ENCODE measurements at regions not wholly inside any gene's neighbourhood (a gene's known extent, or its start where the extent isn't known, plus 50 kb on each side); places are given as distances from the start of the nearest gene placed in this dataset.

DNA sequence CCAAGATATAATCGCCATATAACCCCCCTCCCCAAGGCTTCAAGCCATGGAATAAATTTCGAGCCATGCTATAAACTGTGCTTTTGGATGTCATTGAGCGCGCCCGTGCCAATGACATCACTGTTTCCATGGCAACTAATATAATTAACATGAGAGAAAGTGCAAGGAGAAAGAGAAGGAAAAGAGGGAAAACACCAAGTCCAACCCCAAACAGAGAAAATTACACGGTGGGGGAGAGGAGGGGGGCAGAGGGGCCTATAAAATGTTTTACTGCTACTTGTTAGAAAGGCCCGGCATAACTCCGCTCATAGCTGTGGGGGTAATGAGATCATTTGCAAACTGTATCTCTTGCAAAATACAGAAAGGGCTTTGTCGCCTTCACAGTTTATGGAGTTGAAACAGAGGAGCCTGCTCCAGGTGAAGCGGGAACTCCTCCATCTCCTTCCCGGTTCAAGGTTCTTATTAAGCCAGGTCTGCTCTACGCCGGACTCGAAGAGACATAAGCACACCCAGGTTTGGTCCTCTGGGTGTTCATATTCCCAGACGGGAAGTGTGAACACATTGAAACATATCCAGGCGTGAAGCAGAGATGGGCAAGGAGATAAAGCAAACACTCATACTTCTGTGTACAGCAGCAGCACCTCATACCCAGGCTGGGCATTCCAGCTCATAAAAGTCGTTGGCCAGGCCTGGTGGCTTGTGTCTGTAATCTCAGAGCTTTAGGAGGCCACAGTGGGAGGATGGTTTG, 99.1 kb upstream of the MAP1LC3B2 start:
- DNase-seq: no peak

- no peak for DNase-seq
Observed at GRCh38 chr12:116461060-116461459, 98.1 kb upstream of the MAP1LC3B2 start.

DNA sequence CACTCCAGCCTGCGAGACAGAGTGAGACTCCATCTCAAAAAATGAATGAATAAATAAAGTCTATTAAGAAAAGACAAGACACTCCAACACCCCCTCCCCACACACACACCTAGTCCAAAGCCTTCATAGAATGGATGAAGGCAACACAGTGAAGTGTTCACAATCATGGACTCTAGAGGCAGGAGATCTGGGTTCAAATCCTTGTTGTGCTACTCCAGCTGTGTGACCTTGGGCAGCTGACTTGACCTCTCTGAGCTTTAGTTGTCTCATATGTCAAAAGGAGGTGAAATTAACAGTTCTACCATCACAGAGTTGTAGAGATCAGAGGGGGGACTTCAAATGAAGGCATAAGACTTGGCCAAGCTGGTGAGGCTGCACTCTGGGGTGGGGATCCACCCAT, 95.8 kb upstream of the MAP1LC3B2 start:
- no peak for DNase-seq

DNA sequence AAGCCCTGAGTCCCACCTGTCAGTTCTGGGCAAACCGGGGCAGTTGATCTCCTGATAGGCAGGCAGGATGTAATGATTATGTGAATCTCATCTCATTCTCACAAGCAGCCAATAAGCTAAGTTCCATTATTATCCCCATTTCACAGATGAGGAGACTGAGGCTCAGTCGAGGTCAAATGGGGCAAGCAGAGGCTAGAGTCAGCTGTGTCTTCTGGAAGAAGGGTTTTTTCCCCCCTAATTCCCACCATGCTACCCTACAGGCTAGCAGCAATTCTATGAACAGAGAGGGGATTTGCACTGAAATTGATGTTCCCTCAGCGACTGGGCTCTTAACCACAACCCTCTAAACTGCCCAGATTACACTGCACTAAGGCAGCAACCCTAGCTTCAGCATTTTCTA, 93.8 kb upstream of the MAP1LC3B2 start:
- no peak for DNase-seq

DNA sequence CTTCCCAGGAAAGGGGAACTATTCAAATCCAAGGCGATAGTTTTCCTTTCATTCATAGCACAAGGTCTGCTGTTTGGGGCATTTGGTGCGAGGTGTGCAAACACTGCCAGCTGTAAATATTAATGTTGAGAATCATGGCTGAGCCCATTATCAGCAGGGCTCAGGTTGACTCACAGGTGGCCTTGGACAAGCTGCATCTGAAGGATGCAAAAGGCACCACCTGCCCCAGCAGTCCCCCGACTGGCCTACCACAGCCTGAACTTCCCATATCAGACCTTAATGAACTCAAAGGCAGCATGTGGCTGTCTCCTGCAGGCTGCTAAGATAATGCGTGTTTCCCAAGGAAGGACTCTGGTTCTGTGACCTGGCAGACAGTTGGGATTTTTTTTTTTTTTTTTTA, 93.3 kb upstream of the MAP1LC3B2 start:
- no peak for DNase-seq

DNA sequence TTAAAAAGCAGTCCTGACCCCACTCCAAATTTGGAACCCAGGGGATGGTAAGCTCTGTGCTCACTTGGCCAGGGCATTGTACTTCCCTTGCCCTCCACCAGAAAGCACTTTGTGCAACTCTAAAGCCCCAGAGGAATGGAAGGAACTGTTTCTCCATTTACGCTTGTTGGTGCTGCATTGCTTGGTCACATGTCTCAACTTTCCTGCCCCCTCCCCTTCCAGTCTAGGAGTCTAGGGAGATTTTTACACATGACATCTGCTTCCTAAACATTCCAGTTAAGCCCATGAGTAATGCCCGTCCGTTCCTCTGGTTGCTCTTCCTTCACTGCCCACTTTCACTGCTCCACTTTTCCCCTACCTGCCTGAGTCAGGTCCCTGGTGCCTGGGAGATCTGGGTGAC, 92.6 kb upstream of the MAP1LC3B2 start:
- no peak for DNase-seq

DNA sequence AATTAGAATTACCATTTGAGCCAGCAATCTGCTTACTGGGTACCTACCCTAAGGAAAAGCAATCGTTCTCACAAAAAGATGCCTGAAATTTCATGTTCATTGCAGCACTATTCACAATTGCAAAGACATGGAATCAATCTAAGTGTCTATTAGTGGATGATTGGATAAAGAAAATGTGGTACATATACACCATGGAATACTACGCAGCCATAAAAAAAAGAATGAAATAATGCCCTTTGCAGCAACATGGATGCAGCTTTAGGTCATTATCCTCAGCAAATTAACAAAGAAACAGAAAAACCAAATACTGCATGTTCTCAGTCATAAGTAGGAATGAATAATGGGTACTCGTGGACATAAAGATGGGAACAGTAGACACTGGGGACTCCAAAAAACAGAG, 89.8 kb upstream of the MAP1LC3B2 start:
- DNase-seq: no peak

DNA sequence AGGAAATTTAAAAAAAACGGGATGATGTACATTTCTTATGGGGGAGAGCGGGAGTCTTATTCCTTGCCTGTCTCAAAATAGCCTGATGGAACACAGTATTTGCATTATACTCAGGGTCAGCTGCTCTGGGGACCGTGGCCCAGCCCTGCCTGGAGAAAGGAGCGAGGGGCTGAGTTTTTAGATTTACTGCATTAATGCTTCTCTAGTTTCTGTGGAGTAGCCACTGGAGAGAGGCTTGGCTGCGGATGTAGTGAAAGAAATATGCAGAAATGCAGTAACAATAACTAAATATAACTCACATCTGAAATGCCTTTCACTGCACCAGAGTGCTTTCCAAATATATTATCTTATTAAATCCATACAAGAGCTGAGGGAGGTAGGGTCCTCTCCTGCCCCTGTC, 87.6 kb upstream of the MAP1LC3B2 start:
- DNase-seq: no peak

DNA sequence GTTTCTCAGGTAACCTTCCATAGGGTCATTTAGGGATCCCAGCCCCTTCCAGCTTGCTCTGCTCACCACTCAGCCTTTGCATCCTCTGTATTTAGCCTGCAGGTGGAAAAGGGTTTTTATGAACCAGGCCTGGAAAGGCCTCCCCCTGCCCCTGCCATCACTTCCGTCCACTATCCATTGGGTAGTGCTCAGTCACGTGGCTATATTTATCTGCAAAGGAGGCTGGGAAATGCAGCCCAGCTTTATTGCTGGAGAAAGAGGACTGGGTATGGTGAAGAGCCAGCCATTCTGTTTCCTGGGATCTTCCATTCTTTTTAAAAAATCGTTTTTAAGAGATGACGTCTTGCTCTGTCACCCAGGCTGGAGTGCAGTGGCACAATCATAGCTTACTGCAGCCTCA, 87.0 kb upstream of the MAP1LC3B2 start:
- DNase-seq: no peak

GRCh38 chr12:116473416-116473815, 85.8 kb upstream of the MAP1LC3B2 start:
- no peak for DNase-seq

- no peak for DNase-seq
Observed at GRCh38 chr12:116474331-116474730, 84.8 kb upstream of the MAP1LC3B2 start.

GRCh38 chr12:116474899-116475298, 84.3 kb upstream of the MAP1LC3B2 start:
- no peak for DNase-seq

GRCh38 chr12:116476227-116476822, 82.9 kb upstream of the MAP1LC3B2 start:
- no peak for DNase-seq

DNA sequence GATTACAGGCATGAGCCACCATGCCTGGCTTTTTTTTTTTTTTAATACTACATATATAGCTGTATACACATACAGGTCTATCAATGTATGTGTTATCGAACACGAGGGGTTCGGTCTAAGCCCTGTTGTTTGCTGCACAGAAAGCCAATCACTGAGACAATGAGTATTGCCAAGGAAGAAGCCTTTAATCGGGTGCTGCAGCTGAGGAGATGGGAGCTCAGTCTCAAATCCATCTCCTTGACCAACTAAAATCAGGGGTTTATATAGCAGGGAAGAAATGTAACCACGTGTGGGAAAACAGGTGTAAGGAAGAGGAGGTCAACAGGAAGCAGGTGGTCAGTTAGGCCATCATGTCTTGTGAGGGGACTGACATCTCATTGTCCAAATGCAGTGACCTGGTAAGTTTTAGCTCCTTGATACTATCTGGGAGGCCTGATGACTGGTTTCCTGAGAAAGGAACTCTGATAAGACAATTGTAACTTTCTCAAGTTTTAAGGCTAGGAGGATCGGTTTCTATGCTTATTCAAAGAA, 80.9 kb upstream of the MAP1LC3B2 start:
- no peak for DNase-seq

- DNase-seq: no peak
Observed at GRCh38 chr12:116480210-116480810, 78.9 kb upstream of the MAP1LC3B2 start.

DNA sequence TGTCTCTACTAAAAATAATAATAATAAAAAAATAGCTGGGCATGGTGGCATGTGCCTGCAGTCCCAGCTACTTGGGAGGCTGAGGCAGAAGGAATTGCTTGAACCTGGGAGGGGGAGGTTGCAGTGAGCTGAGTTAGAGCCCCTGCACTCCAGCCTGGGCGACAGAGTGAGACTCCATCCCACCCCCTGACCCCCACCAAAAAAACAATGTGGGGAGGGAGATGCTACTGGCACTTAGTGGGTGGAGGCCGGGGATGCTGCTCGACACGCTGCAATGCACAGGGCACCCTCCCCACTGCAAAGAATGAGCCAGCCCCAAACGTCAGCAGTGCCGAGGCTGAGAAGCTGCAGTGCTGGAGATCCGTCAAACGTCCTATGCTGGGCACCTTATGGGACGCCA, 77.5 kb upstream of the MAP1LC3B2 start:
- DNase-seq: no peak

- no peak for DNase-seq
Observed at GRCh38 chr12:116482179-116482578, 77.0 kb upstream of the MAP1LC3B2 start.

DNA sequence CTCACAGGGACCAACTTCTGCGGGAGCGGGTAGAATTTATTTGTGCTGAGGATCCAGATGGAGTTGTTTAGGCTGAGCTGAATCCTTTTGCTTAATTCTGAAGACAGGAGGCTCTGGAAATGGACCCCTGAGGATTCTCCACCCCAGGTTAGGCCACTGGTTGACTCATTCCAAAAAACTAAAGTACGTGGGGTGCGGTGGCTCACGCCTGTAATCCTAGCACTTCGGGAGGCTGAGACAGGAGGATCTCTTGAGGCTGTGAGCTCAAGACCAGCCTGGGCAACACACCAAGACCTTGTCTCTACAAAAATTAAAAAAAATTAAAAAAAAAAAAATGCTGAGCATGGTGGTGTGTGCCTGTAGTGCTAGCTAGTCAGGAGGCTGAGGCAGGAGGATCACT, 76.3 kb upstream of the MAP1LC3B2 start:
- DNase-seq: no peak

GRCh38 chr12:116483959-116484750, 75.0 kb upstream of the MAP1LC3B2 start:
- no peak for DNase-seq

GRCh38 chr12:116484807-116485206, 74.4 kb upstream of the MAP1LC3B2 start:
- no peak for DNase-seq

DNA sequence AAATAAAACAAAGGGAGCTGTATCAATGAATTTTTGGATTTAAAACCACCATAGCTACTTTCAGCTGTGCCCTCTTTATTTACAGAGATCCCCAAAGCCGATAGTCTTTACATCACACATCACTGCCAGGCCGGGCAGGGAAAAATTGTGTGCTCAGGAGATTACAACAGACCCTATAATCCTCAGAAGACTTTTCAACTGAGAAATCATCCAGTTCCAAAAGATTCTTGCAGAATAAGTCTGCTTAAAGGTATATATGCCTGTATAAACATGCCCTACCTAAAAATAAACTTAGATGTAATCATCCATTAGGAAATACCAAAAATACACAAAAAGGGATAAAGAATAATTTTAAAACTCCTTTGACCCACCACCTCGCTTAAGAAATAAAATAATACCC, 70.1 kb upstream of the MAP1LC3B2 start:
- no peak for DNase-seq

- no peak for DNase-seq
Observed at GRCh38 chr12:116490471-116490870, 68.7 kb upstream of the MAP1LC3B2 start.

- no peak for DNase-seq
Observed at GRCh38 chr12:116492703-116493324, 66.4 kb upstream of the MAP1LC3B2 start.

All from NCI-H1694 (cell line).